ENCODE measurements at regions not wholly inside any gene's neighbourhood (a gene's known extent, or its start where the extent isn't known, plus 50 kb on each side); places are given as distances from the start of the nearest gene placed in this dataset.

GRCh38 chr9:129254566-129255287, 76.7 kb upstream of the IER5L start:
- TF ChIP-seq GATA2 (IDR thresholded peaks at IDR 0.05; ENCODE audit: low read depth, low read length) (no peak), GATA3 (IDR thresholded peaks at IDR 0.05; ENCODE audit: low read depth, low read length) (no peak)

Measured in SH-SY5Y (cell line).